Muscle layer of colon (tissue), 2 donors: ENCODE measurements at regions not wholly inside any gene's neighbourhood (a gene's known extent, or its start where the extent isn't known, plus 50 kb on each side); places are given as distances from the start of the nearest gene placed in this dataset.
"Not testable (repeated sequence)": the region's sequence is repeated elsewhere in the genome, so short reads cannot be mapped to it uniquely, and the experiment has no call there.

Experiments used
- H3K27ac ChIP-seq: one replicate; pipeline ENCODE4 v1.7.0; 2013; ENCODE audit warnings: low read depth, mild to moderate bottlenecking, low read length, moderate library complexity
- H3K27me3 ChIP-seq, 2 donors: one replicate each; pipeline ENCODE4 v1.7.0; 2013; ENCODE audit warnings: low read length in 2 of 2, mild to moderate bottlenecking in 2 of 2; ENCODE audit not compliant: insufficient read depth in 2 of 2, control insufficient read depth in 1 of 2
- H3K36me3 ChIP-seq: one replicate; pipeline ENCODE4 v1.7.0; 2013; ENCODE audit warnings: mild to moderate bottlenecking, low read length; ENCODE audit not compliant: insufficient read depth
- H3K4me1 ChIP-seq: one replicate; pipeline ENCODE4 v1.7.0; 2013; ENCODE audit warnings: mild to moderate bottlenecking, low read length; ENCODE audit not compliant: insufficient read depth
- H3K4me3 ChIP-seq, 2 donors: one replicate each; pipeline ENCODE4 v1.7.0; 2013; ENCODE audit warnings: low read length in 2 of 2, low read depth in 1 of 2, mild to moderate bottlenecking in 1 of 2, moderate library complexity in 1 of 2
- H3K9ac ChIP-seq: one replicate; pipeline ENCODE4 v1.7.0; 2013; ENCODE audit warnings: low read length
- H3K9me3 ChIP-seq: one replicate; pipeline ENCODE4 v1.7.0; 2013; ENCODE audit warnings: mild to moderate bottlenecking, low read length
- donor health status: abdominal sarcoma.
- donor health status: Adenocarcinoma of cecum.

- no peak overlapping the region for H3K4me3 ChIP-seq
These were observed 1455.3 kb upstream of the FLRT2 start for GRCh38 chr14:84074626-84075025.

GRCh38 chr14:84080944-84081343, 1449.0 kb upstream of the FLRT2 start:
- H3K4me1 ChIP-seq = no peaks in the 10 kb centered on the region
- no peaks in the 10 kb centered on the region for H3K36me3 ChIP-seq
- H3K27me3 ChIP-seq = no peaks in the 10 kb centered on the region
- H3K27ac ChIP-seq = no peak overlapping the region
- no peaks in the 10 kb centered on the region for H3K9me3 ChIP-seq
- H3K9ac ChIP-seq = no peak overlapping the region
- H3K4me3 ChIP-seq = no peak overlapping the region

More at GRCh38 chr14:84074626-84075025, 1455.3 kb upstream of the FLRT2 start:
- H3K9me3 ChIP-seq = no peaks in the 10 kb centered on the region
- H3K4me1 ChIP-seq = no peaks in the 10 kb centered on the region
- H3K27me3 ChIP-seq = no peaks in the 10 kb centered on the region
- no peak overlapping the region for H3K27ac ChIP-seq
- no peak overlapping the region for H3K9ac ChIP-seq
- no peaks in the 10 kb centered on the region for H3K36me3 ChIP-seq

- Histone ChIP-seq H3K4me3 (no peak overlapping the region), H3K9ac (no peak overlapping the region), H3K9me3 (no peaks in the 10 kb centered on the region), H3K4me1 (no peaks in the 10 kb centered on the region), H3K36me3 (no peaks in the 10 kb centered on the region), H3K27ac (no peak overlapping the region), H3K27me3 (no peaks in the 10 kb centered on the region)
These were observed 1445.8 kb upstream of the FLRT2 start for GRCh38 chr14:84084056-84084630.

- no peaks in the 10 kb centered on the region for H3K4me1 ChIP-seq
- H3K27ac ChIP-seq = no peak overlapping the region
- no peak overlapping the region for H3K9ac ChIP-seq
These were observed 1444.5 kb upstream of the FLRT2 start for GRCh38 chr14:84085493-84085892.

GRCh38 chr14:84086714-84087113, 1443.2 kb upstream of the FLRT2 start:
- Histone ChIP-seq H3K9me3 (no peaks in the 10 kb centered on the region), H3K4me3 (no peak overlapping the region), H3K9ac (no peak overlapping the region), H3K27ac (no peak overlapping the region), H3K4me1 (no peaks in the 10 kb centered on the region), H3K36me3 (no peaks in the 10 kb centered on the region), H3K27me3 (no peaks in the 10 kb centered on the region)

More at GRCh38 chr14:84085493-84085892, 1444.5 kb upstream of the FLRT2 start:
- no peaks in the 10 kb centered on the region for H3K27me3 ChIP-seq
- H3K36me3 ChIP-seq = no peaks in the 10 kb centered on the region
- no peak overlapping the region for H3K4me3 ChIP-seq
- H3K9me3 ChIP-seq = no peaks in the 10 kb centered on the region

- H3K4me3 ChIP-seq = no peak overlapping the region
- no peaks in the 10 kb centered on the region for H3K4me1 ChIP-seq
- H3K27me3 ChIP-seq = no peaks in the 10 kb centered on the region
- no peak overlapping the region for H3K27ac ChIP-seq
- no peak overlapping the region for H3K9ac ChIP-seq
- no peaks in the 10 kb centered on the region for H3K9me3 ChIP-seq
- H3K36me3 ChIP-seq = no peaks in the 10 kb centered on the region
These were observed 1441.9 kb upstream of the FLRT2 start for GRCh38 chr14:84087986-84088531.

GRCh38 chr14:84090837-84091236, 1439.1 kb upstream of the FLRT2 start:
- Histone ChIP-seq H3K9ac (no peak overlapping the region), H3K4me3 (no peak overlapping the region), H3K9me3 (no peaks in the 10 kb centered on the region), H3K4me1 (no peaks in the 10 kb centered on the region), H3K36me3 (no peaks in the 10 kb centered on the region), H3K27me3 (no peaks in the 10 kb centered on the region), H3K27ac (no peak overlapping the region)

- Histone ChIP-seq H3K36me3 (no peaks in the 10 kb centered on the region), H3K4me3 (no peak overlapping the region), H3K4me1 (no peaks in the 10 kb centered on the region), H3K27me3 (no peaks in the 10 kb centered on the region), H3K27ac (no peak overlapping the region), H3K9me3 (no peaks in the 10 kb centered on the region), H3K9ac (no peak overlapping the region)
These were observed 1434.3 kb upstream of the FLRT2 start for GRCh38 chr14:84095681-84096080.

- Histone ChIP-seq H3K9me3 (peaks cover 4% of the 10 kb centered on the region), H3K4me1 (no peaks in the 10 kb centered on the region), H3K36me3 (no peaks in the 10 kb centered on the region), H3K9ac (no peak overlapping the region), H3K27me3 (no peaks in the 10 kb centered on the region), H3K4me3 (no peak overlapping the region), H3K27ac (no peak overlapping the region)
These were observed 1431.7 kb upstream of the FLRT2 start for GRCh38 chr14:84098261-84098660.

GRCh38 chr14:84099560-84099959, 1430.4 kb upstream of the FLRT2 start:
- H3K27ac ChIP-seq, H3K9ac ChIP-seq: not testable (repeated sequence)

GRCh38 chr14:84107835-84108343, 1422.1 kb upstream of the FLRT2 start:
- Histone ChIP-seq H3K4me3 (no peak overlapping the region), H3K27ac (no peak overlapping the region), H3K27me3 (no peaks in the 10 kb centered on the region), H3K36me3 (no peaks in the 10 kb centered on the region), H3K9me3 (peaks cover 2% of the 10 kb centered on the region), H3K9ac (no peak overlapping the region), H3K4me1 (no peaks in the 10 kb centered on the region)

More at GRCh38 chr14:84099560-84099959, 1430.4 kb upstream of the FLRT2 start:
- not testable (repeated sequence) for H3K9me3 ChIP-seq, H3K4me1 ChIP-seq, H3K36me3 ChIP-seq, H3K4me3 ChIP-seq, H3K27me3 ChIP-seq
